Keratinocyte (primary cell): ENCODE measurements at regions not wholly inside any gene's neighbourhood (a gene's known extent, or its start where the extent isn't known, plus 50 kb on each side); places are given as distances from the start of the nearest gene placed in this dataset.

Experiments
- CTCF ChIP-seq, 3 experiments: IDR thresholded peaks in 1 of 3; conservative IDR thresholded peaks in 1 of 3; optimal IDR thresholded peaks in 1 of 3; 2 replicates in 2 of 3; 3 replicates in 1 of 3; pipeline versions ENCODE3 to v1.5.1; 2011; ENCODE audit warnings: low read length in 3 of 3, mild to moderate bottlenecking in 3 of 3, moderate library complexity in 2 of 3, control low read depth in 1 of 3, inconsistent platforms in 1 of 3; ENCODE audit not compliant: insufficient read depth in 2 of 3; ENCODE audit errors: extremely low read depth in 1 of 3
- EZH2 ChIP-seq: IDR thresholded peaks from one replicate; pipeline ENCODE4 v1.6.1; 2012; ENCODE audit warnings: inconsistent platforms, mild to moderate bottlenecking, low read length, moderate library complexity

GRCh38 chr6:9195322-9195721, 760.0 kb upstream of the SLC35B3 start:
- TF ChIP-seq CTCF (optimal IDR thresholded peaks at IDR 0.05 in 1 of 3, IDR thresholded peaks at IDR 0.05 in 1 of 3, conservative IDR thresholded peaks at IDR 0.05 in 1 of 3; ENCODE audit: extremely low read depth in 1 of 3, insufficient read depth in 2 of 3, low read length in 3 of 3) (no peak), EZH2 (no peak)
